Progenitor cell of endocrine pancreas (in vitro differentiated cells): ENCODE measurements at regions not wholly inside any gene's neighbourhood (a gene's known extent, or its start where the extent isn't known, plus 50 kb on each side); places are given as distances from the start of the nearest gene placed in this dataset.

Experiments used
- DNase-seq: peaks from one replicate; pipeline ENCODE4 v3.0.0; 2021; ENCODE audit warnings: low spot score; ENCODE audit not compliant: unreplicated experiment
- H3K27ac Mint-ChIP-seq: 2 replicates; pipeline ENCODE4 v1.8.0; 2021; ENCODE audit warnings: mild to moderate bottlenecking, moderate library complexity, mixed read lengths
- H3K27me3 Mint-ChIP-seq: 2 replicates; pipeline ENCODE4 v1.8.0; 2021; ENCODE audit warnings: mixed read lengths
- H3K36me3 Mint-ChIP-seq: 2 replicates; pipeline ENCODE4 v1.8.0; 2022; ENCODE audit warnings: mixed read lengths; ENCODE audit not compliant: insufficient read depth
- H3K4me1 Mint-ChIP-seq: 2 replicates; pipeline ENCODE4 v1.8.0; 2021; ENCODE audit warnings: low read depth, mixed read lengths
- H3K4me3 Mint-ChIP-seq: 2 replicates; pipeline ENCODE4 v1.8.0; 2021; ENCODE audit warnings: low read depth, mild to moderate bottlenecking, moderate library complexity, mixed read lengths
- H3K9me3 Mint-ChIP-seq: 2 replicates; pipeline ENCODE4 v1.8.0; 2021; ENCODE audit warnings: low read depth, mixed read lengths
- CTCF ChIP-seq: fragments of 200-600 bp; sonication (generic); IDR thresholded peaks from one replicate; pipeline ENCODE4 v1.5.0; 2021; ENCODE audit warnings: antibody characterized with exemption, mild to moderate bottlenecking; ENCODE audit not compliant: unreplicated experiment

- peaks cover 4% of the 10 kb centered on the region for H3K27me3 Mint-ChIP-seq
- H3K27ac Mint-ChIP-seq, result no peak overlapping the region
- no peak for TF ChIP-seq CTCF
- no peaks in the 10 kb centered on the region for H3K4me1 Mint-ChIP-seq
- DNase-seq, result no peak
- no peak overlapping the region for H3K4me3 Mint-ChIP-seq
- H3K36me3 Mint-ChIP-seq, result no peaks in the 10 kb centered on the region
- no peaks in the 10 kb centered on the region for H3K9me3 Mint-ChIP-seq
Observed at GRCh38 chr6:148272597-148272996, 70.0 kb upstream of the SASH1 start.

DNA sequence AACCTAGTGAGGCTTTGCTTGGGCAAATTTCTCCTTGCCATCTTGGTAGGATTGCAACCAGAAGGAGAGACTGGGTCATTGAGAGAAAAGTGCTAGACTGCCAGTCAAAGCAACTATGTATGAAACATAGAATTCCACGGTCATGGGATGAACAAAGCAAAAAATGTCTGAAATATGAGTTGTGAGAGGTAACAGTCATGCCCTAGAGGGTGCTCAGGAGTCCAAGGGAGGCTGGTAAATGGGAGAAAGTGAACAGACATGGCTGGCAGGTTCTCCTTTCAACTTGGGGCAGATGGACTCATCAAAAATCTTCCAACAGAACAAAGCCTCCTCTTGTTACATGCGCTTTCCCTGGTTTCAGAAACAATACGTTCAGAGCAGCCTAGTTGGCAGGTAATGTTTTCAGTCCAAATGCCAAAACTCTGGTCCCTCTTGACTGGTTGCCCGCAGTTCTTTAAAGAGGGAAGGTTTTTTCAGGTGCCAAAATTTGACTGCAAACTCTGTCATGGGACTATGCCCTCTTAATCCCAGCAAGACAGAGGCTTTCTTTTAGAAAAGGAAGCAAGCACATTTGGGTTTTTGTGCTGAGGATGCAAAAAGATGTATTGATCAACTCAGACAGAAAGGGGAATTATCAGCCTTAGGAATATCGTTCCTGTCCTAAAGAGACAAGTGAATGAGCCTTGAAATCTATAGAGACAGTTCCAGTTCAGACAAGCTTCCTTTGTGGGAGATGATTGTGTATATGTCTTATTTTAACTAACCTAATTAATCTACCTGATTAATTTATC lies 68.5 kb upstream of the SASH1 start:
- Mint-ChIP-seq H3K9me3 (no peaks in the 10 kb centered on the region), H3K4me1 (no peaks in the 10 kb centered on the region), H3K4me3 (no peak overlapping the region), H3K27me3 (peaks cover 4% of the 10 kb centered on the region), H3K27ac (no peak overlapping the region), H3K36me3 (no peaks in the 10 kb centered on the region)
- TF ChIP-seq CTCF, result no peak
- DNase-seq, result no peak

DNA sequence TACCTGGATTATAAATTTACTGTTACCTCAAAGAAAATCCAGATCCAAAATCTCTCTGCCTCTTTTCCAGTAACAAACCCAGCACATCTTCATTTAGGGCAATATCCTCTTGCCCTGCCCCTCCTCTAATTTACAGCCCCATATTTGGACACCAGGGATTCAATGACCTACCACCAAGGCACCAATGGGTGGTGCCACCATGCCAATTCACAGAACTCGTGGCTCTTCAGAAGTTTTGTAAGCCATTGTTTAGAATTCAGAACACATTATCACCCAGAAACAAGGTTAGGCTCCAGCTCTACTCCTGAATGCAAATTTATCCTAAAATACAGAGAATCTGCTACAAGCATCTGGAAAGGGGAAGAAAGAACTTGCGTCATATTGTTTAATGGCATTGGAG lies 67.8 kb upstream of the SASH1 start:
- no peak for DNase-seq
- no peak overlapping the region for H3K4me3 Mint-ChIP-seq
- H3K27ac Mint-ChIP-seq, result no peak overlapping the region
- no peaks in the 10 kb centered on the region for H3K4me1 Mint-ChIP-seq
- H3K9me3 Mint-ChIP-seq, result no peaks in the 10 kb centered on the region
- peaks cover 4% of the 10 kb centered on the region for H3K27me3 Mint-ChIP-seq
- H3K36me3 Mint-ChIP-seq, result no peaks in the 10 kb centered on the region
- no peak for TF ChIP-seq CTCF

DNA sequence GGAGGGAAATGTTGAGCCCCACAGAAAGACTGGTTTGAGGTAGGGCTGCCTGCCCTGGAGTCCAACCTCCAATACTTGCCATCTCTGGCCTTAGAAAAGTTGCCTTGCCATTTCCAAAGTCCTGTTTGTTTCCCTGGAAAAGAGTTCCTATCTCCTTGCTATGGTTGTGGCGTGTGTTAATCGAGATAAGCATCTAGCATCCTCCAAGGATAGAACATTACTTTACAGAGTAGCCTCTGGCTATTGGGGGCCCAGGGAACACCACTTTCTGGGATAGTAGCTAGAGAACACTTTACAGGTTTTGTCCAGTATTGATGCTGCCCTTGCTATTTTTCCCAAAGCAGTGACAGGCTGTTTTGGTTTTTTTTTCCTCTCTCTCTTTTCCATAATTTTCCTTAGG lies 57.4 kb upstream of the SASH1 start:
- Mint-ChIP-seq H3K4me1 (peaks cover 7% of the 10 kb centered on the region), H3K27me3 (no peaks in the 10 kb centered on the region), H3K4me3 (no peak overlapping the region), H3K27ac (no peak overlapping the region), H3K9me3 (no peaks in the 10 kb centered on the region), H3K36me3 (no peaks in the 10 kb centered on the region)
- no peak for TF ChIP-seq CTCF
- no peak for DNase-seq

GRCh38 chr6:148286563-148286962 lies 56.1 kb upstream of the SASH1 start:
- no peaks in the 10 kb centered on the region for H3K9me3 Mint-ChIP-seq
- no peaks in the 10 kb centered on the region for H3K27me3 Mint-ChIP-seq
- DNase-seq, result no peak
- H3K4me1 Mint-ChIP-seq, result peaks cover 12% of the 10 kb centered on the region
- H3K27ac Mint-ChIP-seq, result no peak overlapping the region
- H3K36me3 Mint-ChIP-seq, result no peaks in the 10 kb centered on the region
- H3K4me3 Mint-ChIP-seq, result no peak overlapping the region
- TF ChIP-seq CTCF, result no peak
